NCI-H2029 (cell line): ENCODE measurements at regions not wholly inside any gene's neighbourhood (a gene's known extent, or its start where the extent isn't known, plus 50 kb on each side); places are given as distances from the start of the nearest gene placed in this dataset.
"Not testable (repeated sequence)": the region's sequence is repeated elsewhere in the genome, so short reads cannot be mapped to it uniquely, and the experiment has no call there.

ENCODE experiments used
- DNase-seq: peaks from one replicate; lab custom pipeline; 2025; lab: John Stamatoyannopoulos, UW

DNA sequence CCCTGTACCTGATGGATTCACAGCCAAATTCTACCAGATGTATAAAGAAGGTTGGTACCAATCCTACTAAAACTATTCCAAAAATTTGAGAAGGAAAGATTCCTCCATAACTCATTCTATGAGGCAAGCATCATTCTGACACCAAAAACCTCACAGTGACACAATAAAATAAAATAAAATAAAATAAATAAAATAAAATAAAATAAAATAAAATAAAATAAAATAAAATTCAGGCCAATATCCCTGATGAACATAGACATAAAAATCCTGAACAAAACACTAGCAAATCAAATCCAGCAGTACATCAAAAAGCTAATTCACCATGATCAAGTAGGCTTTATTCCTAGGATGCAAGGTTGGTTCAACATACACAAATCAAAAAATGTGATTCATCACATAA is 108.1 kb downstream of the PROX1 start:
- not testable (repeated sequence) for DNase-seq

DNA sequence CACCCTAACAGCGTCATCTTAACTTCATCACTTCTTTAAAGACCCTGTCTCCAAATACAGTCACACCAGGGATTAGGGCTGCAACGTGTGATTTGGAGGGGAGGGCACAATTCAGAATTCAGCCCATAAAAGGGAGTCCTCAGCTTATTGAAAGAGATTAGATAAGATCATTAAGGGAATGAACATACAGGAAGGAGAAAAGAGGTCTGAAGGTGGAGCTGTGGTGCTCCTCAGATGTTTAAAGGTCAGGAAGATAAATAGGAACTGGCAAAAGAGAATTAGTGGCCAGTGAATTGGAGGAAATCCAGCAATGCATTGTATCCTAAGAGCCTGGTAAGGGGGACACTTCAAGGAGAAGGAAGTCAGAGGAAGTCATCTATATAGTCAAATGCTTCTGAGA is 113.5 kb downstream of the PROX1 start:
- no peak for DNase-seq

DNA sequence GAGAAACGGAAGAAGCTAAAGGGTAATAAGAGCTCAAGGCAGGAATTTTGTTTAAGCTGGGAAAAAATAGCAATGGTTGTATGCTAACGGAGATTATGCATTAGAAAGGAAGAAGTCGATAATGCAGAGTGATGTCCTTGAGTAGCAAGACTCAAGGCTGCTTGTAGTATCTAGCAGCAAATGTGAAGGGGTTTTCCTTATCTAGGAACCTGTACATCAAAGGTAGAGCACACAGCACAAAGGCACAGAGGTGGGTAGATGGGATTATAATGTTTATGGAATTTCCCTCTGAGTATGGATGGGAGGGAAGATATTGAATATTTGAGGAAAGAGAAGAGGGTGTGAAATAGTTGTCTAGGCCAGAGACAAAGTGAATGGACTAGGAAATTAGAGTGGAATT is 114.1 kb downstream of the PROX1 start:
- DNase-seq = no peak

DNA sequence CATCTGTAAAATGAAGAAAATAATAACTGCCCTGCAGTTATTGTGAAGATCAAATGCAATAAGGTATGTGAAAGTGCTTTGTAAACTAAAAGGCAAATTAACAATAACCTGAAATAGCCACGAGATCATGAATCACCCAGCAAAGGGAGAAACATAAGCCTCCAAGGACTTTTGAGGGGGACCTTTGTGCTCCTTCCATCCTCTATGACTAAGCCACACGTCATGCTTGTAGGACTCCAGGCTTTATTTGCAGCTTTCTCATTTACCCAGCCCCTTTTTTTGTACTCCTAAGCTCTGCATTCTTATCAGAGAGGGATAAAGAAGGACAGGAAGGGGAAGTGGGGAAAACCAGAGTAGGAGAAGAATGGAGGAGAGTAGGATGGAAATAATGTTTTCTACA is 115.1 kb downstream of the PROX1 start:
- no peak for DNase-seq

DNA sequence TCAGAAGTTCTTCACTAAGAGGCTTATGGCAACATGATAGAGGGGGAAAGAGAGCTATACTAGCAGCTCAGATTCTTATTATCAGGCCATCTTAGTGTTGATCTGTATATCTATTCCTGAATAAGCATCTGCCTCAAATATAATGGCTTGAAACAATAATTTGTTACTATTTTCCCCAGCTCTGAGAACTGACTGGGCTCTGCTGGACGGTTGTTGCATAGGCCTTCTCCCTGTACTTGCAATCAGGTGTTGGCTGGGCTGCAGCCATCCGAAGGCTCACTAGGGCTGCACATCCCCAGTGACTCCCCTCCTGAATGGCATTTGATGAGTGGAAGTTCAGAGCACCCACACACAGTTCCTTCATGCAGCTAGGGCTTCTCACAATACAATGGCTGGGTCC is 116.0 kb downstream of the PROX1 start:
- no peak for DNase-seq

DNA sequence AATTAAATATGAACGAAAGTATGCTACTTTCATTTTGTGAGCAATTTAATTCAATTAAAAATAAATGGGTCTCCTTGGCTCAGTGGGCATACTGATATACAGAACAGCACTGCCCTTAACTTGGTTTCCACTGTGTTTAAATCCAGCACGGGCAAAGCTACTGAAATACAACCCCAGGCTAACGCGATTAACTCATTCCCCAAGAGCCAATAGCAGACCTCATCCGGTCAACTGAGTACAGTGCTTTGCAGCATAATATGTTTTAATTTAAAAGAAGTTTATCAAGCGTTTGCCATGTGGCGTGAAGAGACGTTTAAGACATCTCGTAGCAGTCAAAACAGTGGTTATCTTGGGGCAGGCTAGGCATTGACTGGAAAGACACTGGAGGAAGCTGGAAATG is 118.6 kb downstream of the PROX1 start:
- no peak for DNase-seq

DNA sequence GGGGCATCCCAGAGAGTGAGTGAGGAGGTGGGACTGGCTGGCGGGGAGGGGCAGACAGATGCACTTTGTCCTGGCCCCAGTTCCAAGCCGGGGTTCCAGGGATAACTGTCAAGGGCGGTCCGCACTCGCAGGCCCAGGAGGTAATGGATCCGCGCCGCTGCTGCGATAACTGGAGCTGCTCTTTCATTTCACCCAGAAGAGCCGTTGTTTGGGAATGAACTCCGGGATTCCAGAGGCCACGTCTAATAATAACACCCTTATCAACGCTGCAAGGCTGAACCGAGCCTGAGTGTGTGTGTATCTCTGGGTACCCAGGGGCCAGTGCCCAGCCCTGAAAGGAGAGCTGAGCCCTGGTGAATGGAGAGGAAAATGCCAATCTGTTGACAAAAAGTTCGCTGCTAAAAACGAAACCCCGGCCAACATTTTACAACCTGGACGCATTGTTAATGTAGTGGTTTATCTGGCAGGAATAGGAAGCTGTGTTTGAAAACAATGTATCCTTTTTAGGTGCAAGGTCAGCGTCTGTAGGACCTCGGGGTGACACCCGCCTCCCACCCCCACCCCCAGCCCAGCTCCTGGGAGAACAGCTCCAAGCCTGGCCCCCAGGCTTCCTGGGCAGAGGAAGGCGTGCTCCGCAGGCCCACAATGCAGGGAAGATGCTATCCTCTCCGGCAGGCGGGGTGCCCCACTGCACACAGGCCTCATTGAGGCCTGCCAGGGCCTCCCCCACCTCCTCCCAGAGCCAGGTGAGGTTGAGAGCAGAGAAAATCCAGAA is 119.7 kb downstream of the PROX1 start:
- no peak for DNase-seq

DNA sequence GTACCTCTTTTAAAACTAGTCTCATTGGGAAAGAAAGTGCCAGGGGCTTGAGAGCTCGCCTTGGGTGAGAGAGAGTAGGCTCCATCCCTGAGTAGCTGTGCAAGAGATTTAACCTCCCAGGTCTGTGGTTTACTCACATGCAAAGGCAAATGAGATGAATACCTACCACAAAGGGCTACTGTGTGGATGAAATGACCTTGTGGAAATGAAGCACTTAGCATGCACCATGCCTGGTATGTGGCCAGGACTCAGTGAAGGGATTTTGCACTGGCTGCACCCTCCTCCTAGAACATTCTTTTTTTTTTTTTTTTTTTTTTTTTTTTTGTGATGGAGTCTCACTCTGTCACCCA is 120.3 kb downstream of the PROX1 start:
- DNase-seq = no peak

DNA sequence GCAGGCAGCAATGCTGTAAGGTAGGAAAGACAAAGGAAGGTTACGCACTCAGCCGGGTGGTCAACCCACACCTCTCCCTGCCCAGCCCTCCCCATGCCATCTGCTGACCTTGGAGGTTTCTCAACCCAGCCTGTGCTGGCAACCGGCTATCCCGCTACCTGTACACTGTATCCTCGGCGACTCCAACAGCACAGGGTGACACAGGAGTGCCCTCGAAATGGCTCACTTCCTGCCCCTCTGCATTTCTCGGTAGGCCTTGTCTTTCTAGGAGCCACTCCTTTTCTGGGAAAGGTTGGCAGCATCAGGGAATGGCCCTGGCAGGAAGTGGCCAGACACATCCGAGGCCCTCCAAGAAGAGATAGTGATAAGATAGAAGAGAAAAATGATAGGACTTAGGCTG is 124.0 kb downstream of the PROX1 start:
- DNase-seq = no peak

DNA sequence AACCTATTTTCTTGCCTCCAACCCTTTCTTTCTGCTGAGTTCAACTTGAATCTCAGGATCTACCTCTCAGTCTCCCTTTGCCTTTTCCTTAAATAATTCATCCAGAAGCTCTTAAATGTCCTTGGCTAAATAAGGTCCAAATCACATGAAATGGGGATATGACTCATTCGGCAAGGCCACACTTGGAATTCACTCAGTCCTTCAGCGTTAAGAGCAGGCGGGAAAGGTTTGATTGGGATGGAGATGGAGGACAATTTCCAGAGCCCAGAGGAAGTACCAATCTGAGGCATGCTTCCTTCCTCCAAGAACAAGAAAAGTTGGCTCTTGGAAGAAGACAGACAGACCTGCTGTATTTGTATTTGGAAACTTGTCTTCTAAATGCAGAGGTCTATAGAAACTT is 128.5 kb downstream of the PROX1 start:
- DNase-seq = no peak

DNA sequence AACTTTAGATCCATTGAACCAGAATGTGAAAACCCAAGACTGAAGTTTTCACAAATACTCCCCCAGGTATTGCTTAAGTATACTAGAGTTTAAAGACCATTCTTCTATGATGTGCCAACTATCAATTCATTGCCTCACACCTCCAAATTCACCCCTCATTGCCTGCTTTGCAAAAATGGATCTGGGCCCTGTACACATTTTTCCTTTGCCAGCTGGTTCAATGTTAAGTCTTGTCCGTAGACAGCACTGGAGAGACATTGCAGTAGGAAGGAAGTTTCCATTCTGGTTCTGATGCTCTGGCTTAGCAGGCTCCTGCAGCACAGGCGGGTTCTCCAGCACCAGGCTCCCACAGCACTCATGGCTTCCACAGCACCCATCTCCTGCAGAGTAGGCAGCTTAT is 130.0 kb downstream of the PROX1 start:
- DNase-seq = no peak

DNA sequence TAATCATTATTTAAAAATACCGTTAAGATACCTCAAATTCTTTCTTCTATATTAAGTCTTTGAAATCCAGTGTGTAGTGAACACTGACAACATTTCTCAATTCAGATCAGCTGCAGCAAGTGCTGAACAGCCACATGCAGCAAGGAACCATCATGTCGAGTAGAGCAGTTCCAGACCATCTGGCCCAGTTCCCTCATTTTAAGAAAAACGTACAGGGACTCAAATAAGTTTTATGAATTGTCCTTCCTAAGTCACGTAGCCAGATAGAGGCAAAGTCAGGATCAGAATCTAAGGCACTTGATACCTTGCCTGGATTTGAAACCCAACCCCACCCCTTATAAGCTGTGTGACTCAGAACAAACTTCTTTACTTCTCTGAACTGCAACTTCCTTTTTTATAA is 132.4 kb downstream of the PROX1 start:
- no peak for DNase-seq

DNA sequence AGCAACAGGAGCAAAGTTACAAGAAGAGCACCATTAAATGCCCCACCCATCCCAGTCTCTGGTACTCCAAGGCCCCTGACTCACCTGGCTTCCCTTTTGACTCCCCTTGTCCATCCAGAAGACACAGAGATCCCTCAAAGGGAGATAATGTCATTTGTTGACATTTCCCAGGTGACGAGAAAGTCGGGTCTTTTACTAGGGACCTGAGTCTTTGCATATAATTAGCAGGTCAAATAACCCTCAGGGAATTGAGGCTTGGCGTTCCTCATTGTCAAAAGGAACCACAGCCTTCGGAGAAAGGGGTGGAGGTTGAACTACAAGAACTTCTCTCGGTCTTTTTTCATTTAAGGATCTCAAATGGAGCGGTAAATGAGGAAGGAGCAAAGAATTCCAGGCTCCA is 133.2 kb downstream of the PROX1 start:
- no peak for DNase-seq

DNA sequence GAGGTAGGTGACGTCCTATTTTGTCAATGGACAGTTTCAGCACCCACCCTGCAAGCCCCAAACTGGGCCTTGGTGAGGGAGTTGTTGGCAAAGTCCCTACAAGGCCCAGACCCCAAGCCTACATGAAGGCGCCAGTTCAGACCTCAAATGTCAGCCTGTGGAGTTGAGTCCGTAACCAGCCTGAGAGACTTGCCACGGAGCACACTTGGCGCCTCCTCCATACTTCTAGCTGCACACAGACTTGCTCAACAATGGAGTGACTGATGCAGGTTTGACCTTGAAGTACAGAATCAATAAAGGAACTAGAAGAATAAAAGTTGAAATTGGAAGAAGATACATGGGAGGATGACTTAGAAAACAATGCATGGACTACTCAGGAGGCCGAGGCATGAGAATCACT is 134.3 kb downstream of the PROX1 start:
- no peak for DNase-seq

DNA sequence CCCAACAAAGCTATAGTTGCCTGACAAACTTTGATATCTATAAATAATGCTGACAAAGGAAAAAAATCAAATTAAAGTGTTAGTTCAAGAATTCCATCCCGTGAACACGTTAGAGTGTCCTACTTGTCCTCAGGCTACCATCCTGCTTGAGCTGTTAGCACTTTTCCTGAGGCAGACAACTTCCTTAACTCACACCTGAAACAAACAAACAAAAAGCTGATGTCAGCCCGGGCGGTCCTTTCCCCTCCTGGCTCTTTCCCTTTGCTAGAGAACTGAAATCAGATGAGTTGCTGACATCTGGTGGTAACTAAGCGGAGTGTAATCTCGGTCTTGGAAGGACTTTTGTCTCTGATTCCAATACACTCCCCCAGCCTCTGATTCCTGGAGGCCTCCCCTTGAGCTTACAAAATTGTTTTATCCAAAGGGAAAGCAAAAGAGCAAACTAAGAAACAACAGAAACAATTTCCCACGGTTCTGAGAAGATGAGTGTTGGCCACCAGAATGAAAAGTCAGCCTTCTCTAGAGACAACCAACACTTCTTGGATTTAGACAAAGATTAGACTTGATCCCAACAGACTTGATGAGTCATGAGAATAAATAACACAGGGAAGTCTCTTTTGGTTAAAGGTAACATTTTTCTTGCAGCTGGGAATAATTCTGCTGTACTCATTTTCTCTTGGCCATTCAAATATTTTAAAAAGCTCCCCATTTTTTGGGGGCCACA is 135.4 kb downstream of the PROX1 start:
- DNase-seq = peak; percentile 84

DNA sequence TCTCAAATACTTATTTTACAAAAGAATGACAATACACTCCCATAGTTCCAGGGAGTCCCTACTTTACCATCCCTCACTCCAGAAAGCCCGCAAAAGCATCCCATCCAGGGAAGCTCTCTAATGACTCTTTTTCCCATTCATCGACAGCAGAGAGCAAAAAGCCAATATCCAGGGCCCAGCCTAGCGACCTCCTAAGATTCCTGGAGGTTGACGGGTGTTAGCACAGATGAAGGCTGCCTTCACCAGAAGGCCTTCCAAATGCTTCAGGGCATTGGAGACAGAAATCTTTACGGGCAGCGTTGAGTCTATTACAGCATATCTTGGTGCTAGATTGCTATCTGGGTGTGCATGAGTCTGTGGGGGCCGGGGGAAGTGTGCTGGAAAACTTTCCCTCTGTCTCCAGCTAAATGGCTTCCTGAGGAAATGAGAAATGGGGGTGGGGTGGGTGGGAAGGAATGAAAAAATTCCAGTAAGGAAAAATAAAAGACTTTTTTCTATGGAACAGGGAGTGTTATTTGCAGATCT is 136.6 kb downstream of the PROX1 start:
- no peak for DNase-seq

DNA sequence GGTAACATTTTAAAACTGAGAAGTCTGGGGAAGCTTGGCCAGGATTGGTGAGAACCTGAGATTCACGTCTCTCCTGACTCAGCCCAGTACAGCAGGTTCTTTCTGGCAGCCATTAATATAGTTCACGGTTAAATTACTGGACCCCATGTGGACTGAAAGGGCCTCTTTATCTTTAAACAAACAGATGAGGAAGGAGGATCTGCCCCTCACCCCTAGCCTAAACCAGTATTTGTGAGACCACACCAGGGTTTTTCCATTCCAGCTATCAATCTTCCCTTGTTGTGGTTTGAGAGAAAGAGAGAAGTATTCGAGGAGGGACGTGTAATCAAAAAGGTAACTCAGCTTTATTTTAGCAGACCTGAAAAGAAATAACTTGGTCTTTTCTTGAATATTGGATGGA is 137.1 kb downstream of the PROX1 start:
- no peak for DNase-seq

DNA sequence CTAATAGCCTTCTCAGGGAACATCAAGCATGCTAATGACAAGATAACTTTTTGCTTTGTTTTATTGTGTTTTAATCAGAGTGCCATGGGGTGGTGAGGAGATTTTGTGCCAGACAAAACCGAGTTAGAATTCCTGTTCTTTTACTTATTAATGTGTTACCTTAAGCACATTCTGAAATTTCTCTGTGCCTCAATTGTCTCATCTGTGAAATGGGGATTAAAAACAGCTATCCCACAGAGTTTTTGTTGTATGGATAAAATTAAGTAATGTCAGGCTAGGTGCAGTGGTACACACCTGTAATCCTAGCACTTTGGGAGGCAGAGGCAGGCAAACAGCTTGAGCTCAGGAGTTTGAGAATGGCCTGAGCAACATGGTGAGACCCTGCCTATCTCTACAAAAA is 138.0 kb downstream of the PROX1 start:
- no peak for DNase-seq

DNA sequence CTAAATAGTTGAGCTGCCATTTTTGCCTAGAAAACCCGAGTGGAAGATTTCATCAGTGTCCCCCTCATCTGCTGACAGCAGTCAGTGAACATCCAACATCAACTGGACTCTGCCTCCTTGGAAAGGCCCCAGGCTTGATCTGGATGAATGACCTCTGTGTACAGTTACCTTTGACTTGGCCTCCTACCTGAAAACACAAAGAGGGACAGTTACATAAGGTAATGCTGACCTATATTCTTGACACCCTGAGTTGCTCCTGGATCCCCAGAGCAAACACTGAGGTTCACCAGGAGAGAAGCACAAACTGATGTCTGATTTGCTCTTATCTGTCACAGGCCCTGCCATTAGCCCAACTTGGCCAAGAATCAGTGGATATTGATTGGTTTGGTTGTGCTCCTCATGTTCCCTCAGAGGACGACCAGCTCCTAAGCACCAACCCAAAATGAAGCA is 138.9 kb downstream of the PROX1 start:
- DNase-seq = no peak

DNA sequence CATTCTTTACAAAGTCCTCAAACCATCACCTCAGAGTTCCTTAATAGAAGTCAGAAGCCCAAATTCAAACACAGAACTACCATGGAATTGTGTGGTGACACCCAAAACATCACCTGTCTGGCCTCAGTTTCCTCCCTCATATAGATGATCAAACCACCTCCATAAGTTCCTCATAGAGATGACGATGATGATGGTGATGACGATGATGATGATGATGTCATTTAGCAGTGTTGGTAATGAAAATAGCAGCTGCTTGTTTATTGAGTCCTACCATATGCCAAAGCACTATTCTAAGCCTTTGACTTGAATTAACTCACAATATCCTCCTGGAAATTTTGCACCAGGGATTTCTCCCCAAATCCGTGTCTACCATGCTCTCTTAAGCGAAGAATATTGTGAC is 139.9 kb downstream of the PROX1 start:
- DNase-seq = no peak

DNA sequence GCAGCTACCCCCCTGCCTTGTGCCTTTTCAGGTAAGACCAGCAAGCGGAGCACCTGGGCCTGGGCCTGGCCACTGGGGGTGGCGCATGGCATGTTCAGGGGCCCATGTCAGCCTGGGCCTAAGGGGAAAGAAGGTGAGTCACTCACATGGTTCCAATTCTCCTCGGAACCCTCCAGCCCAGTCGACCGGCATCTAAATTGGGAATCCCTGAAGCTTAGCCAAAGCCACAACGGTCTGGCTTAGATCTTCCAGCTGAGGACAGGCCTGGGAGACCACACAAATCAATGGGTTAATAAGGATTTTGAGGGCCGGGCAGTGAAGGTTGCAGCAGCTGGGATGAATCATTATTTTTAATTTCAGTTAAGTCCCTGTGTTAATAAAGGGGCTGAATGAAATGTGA is 145.1 kb upstream of the SMYD2 start:
- DNase-seq = no peak

DNA sequence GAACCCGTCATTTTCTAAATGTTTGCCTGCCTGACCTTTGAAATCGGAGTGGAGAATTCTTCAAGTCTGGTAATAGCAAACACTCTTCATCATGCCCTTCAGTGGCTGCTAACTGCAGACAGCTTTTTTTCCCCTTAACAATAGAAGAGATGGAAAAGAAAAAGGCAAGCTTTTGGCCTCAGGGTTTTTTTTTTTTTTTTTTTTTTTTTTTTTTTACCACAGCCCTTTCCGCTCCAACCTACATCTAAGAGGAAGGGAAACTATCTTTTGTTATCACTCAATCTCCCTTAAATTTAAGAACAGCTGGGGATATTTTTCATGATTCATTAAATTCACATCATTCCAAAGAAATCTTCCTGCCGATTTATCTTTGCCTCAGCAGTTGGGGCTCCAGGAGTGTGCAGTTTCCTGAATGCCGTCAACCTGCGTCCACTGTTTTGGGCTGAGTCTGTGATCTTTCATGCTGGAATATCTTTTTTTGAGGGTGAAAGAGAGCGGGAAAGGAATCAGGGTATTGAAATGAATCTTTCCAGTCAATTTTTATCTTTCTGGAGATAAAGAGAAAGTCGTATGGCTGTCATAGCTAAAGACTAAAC is 144.5 kb upstream of the SMYD2 start:
- no peak for DNase-seq

DNA sequence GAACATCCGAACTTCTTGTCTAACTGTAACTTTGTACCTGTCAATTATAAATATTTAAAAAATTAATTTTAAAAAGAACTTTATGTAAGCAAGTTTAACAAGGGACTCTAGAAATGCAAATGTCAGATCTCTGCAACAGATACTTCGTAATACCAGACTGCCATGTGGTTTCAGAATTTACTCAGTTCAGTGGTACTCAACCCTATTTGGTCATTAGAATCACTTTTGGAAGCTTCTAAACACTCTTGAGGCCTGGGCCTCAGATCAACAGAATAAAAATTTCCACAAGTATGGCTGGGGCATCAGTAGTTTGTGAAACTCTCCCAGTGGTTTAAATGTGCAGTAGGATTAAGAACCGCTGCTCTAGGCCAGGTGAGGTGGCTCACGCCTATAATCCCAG is 139.5 kb upstream of the SMYD2 start:
- no peak for DNase-seq
